Right lobe of liver (tissue), 4 donors: ENCODE measurements at regions not wholly inside any gene's neighbourhood (a gene's known extent, or its start where the extent isn't known, plus 50 kb on each side); places are given as distances from the start of the nearest gene placed in this dataset.

Experiments
- CTCF ChIP-seq, 4 donors: fragments of 200-600 bp in 3 of 4; fragments of 450-650 bp in 1 of 4; IDR thresholded peaks; one replicate each; pipeline versions ENCODE4 v1.5.1 to v1.8.0; 2016 to 2022; ENCODE audit warnings: antibody characterized with exemption in 4 of 4, mild to moderate bottlenecking in 2 of 4
- POLR2A ChIP-seq: fragments of 450-650 bp; IDR thresholded peaks from one replicate; pipeline ENCODE4 v1.6.1; 2017; ENCODE audit warnings: antibody characterized with exemption, mild to moderate bottlenecking
- donor health status: DM: no; HTN: no; CAD: no.
- donor health status: DM: no; HTN: no; CAD: no.
- donor health status: DM: no; HTN: yes; CAD: no.

DNA sequence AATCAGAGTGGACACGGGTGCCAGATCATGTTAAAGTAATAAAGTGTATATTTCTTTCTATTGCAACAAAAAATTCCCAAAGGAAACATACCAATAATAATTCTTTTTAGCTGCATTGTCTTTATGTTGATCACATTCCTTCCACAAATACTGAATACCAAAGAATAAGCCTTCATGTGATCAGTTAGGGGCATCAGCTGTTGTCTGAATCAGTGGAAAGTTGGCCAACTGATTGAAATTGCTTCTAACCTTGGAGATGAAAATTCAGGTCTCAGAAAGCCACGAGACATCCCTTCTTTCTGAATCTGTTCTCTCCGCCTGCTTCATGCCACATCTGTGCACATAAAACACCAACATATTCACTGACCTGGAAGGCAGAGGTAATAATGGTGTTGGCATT is 785.2 kb downstream of the KCNA4 start:
- TF ChIP-seq CTCF (IDR thresholded peaks at IDR 0.05), result no peak
- no peak for TF ChIP-seq POLR2A
